PFSK-1 (cell line): ENCODE measurements at regions not wholly inside any gene's neighbourhood (a gene's known extent, or its start where the extent isn't known, plus 50 kb on each side); places are given as distances from the start of the nearest gene placed in this dataset.

Experiments used
- FOXP2 ChIP-seq: optimal IDR thresholded peaks from 2 replicates; pipeline ENCODE3; 2011; ENCODE audit warnings: borderline replicate concordance, control low read depth, inconsistent platforms; ENCODE audit not compliant: insufficient read depth; ENCODE audit errors: extremely low read length, extremely low read depth
- POLR2AphosphoS5 ChIP-seq: IDR thresholded peaks from 2 replicates; pipeline ENCODE4 v1.6.1; 2012; ENCODE audit warnings: low read depth, mild to moderate bottlenecking, control low read depth, low read length, moderate library complexity
- SIN3A ChIP-seq: IDR thresholded peaks from 2 replicates; pipeline ENCODE4 v1.6.1; 2012; ENCODE audit warnings: mild to moderate bottlenecking, low read length, moderate library complexity, borderline replicate concordance; ENCODE audit not compliant: insufficient read depth
- TAF1 ChIP-seq: IDR thresholded peaks from 2 replicates; pipeline ENCODE4 v1.6.1; 2012; ENCODE audit warnings: low read length, control low read depth, borderline replicate concordance; ENCODE audit not compliant: insufficient read depth

GRCh38 chr1:79290927-79291474, 284.5 kb upstream of the ADGRL4 start:
- TF ChIP-seq POLR2AphosphoS5 (no peak), FOXP2 (no peak), TAF1 (no peak), SIN3A (no peak)
